A673 (cell line): ENCODE measurements at regions not wholly inside any gene's neighbourhood (a gene's known extent, or its start where the extent isn't known, plus 50 kb on each side); places are given as distances from the start of the nearest gene placed in this dataset.

Source experiments
- BruUV-seq: library from RNA; stranded (reverse); fragments of 400-500 nt; replicated peaks from 2 replicates; lab custom pipeline; 2021; lab: Mats Ljungman, UMichigan
- CTCF ChIA-PET: fragments of 300-600 bp; sonication (Branson Sonifier 250); formaldehyde crosslinking; loops from one replicate; lab custom pipeline; 2022; ENCODE audit warnings: antibody characterized with exemption; lab: Charles Lee
- POLR2A ChIA-PET: fragments of 300-600 bp; sonication (Branson Sonifier 250); formaldehyde crosslinking; loops from one replicate; lab custom pipeline; 2022; ENCODE audit warnings: antibody characterized with exemption; ENCODE audit not compliant: low non-redundant PET; lab: Charles Lee
- DNase-seq: peaks from one replicate; pipeline ENCODE4 v3.0.0-alpha.2; 2015; ENCODE audit warnings: low spot score
- H3K27ac ChIP-seq: fragments of 200-600 bp; sonication (generic); 2 replicates; pipeline ENCODE4 v1.5.1; 2016; ENCODE audit warnings: mixed run types, low read depth, mild to moderate bottlenecking, mixed read lengths, antibody characterized with exemption, low read length; ENCODE audit not compliant: poor library complexity, severe bottlenecking
- H3K27me3 ChIP-seq: fragments of 200-600 bp; sonication (generic); replicated peaks from 2 replicates; pipeline ENCODE4 v1.6.1; 2017; ENCODE audit warnings: mixed run types, low read depth, mild to moderate bottlenecking, mixed read lengths, antibody characterized with exemption, low read length; ENCODE audit not compliant: insufficient read depth, poor library complexity
- H3K36me3 ChIP-seq: fragments of 200-600 bp; sonication (generic); 2 replicates; pipeline ENCODE4 v1.6.1; 2016; ENCODE audit warnings: mixed run types, mild to moderate bottlenecking, mixed read lengths, antibody characterized with exemption, low read length; ENCODE audit not compliant: insufficient read depth, poor library complexity, severe bottlenecking
- H3K4me1 ChIP-seq: fragments of 200-600 bp; sonication (generic); 2 replicates; pipeline ENCODE4 v1.6.1; 2017; ENCODE audit warnings: mixed run types, mild to moderate bottlenecking, mixed read lengths, antibody characterized with exemption, low read length; ENCODE audit not compliant: insufficient read depth, poor library complexity, severe bottlenecking
- H3K4me3 ChIP-seq: fragments of 200-600 bp; sonication (generic); 2 replicates; pipeline ENCODE4 v1.5.1; 2016; ENCODE audit warnings: low read depth, mixed run types, mild to moderate bottlenecking, mixed read lengths, low read length; ENCODE audit not compliant: poor library complexity, severe bottlenecking
- H3K9me3 ChIP-seq: fragments of 200-600 bp; sonication (generic); 2 replicates; pipeline ENCODE4 v1.6.1; 2016; ENCODE audit warnings: mixed run types, low read depth, mild to moderate bottlenecking, mixed read lengths, antibody characterized with exemption, low read length; ENCODE audit not compliant: poor library complexity, severe bottlenecking
- EZH2 ChIP-seq: fragments of 200-600 bp; sonication (generic); IDR thresholded peaks from 2 replicates; pipeline ENCODE4 v1.6.1; 2017; ENCODE audit warnings: borderline replicate concordance, low read depth, mild to moderate bottlenecking, mixed read lengths, antibody characterized with exemption, low read length; ENCODE audit not compliant: poor library complexity, severe bottlenecking
- intact Hi-C: fragments of 100-400 bp; cut with micrococcal nuclease; formaldehyde crosslinking; loops from one replicate; pipeline ENCODE4 v1.10.0; 2022; ENCODE audit not compliant: unreplicated experiment
- TF ChIP-seq, protein P1 (sequence below): fragments of 300-800, 200-600 bp; sonication (generic); conservative IDR thresholded peaks from 2 replicates; pipeline ENCODE4 v1.5.1; 2017; ENCODE audit warnings: low read depth, mild to moderate bottlenecking, antibody characterized with exemption, low read length, moderate library complexity, mixed read lengths

DNA sequence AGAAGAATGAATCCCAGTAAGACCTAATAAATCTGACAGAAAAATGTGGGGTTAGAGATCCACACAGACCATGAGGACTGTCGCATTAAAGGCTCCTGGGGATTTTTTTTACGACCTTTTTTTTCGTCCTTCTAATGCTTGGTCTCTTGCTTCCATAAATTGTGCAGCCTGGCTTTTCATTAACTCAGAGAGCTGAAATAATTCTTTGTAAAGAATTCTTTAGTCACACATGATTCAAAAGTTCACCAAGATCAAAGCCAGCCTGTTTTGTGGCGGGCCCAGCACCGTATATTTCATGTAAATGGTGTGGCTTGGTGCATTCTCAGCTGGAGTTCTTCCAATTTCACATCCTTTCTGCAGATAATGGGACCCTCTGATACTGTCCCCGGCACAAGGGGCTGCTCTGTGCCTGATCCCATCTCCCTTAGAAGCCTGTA, 206.6 kb upstream of the BMPER start:
- TF ChIP-seq, protein P1, sequence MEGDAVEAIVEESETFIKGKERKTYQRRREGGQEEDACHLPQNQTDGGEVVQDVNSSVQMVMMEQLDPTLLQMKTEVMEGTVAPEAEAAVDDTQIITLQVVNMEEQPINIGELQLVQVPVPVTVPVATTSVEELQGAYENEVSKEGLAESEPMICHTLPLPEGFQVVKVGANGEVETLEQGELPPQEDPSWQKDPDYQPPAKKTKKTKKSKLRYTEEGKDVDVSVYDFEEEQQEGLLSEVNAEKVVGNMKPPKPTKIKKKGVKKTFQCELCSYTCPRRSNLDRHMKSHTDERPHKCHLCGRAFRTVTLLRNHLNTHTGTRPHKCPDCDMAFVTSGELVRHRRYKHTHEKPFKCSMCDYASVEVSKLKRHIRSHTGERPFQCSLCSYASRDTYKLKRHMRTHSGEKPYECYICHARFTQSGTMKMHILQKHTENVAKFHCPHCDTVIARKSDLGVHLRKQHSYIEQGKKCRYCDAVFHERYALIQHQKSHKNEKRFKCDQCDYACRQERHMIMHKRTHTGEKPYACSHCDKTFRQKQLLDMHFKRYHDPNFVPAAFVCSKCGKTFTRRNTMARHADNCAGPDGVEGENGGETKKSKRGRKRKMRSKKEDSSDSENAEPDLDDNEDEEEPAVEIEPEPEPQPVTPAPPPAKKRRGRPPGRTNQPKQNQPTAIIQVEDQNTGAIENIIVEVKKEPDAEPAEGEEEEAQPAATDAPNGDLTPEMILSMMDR: no peak
- no peak for TF ChIP-seq EZH2
- intact Hi-C loops: no loop called here
- Histone ChIP-seq H3K4me1 (no peaks in the 10 kb centered on the region), H3K9me3 (peaks cover 17% of the 10 kb centered on the region), H3K36me3 (no peaks in the 10 kb centered on the region), H3K4me3 (no peak overlapping the region), H3K27me3 (no peaks in the 10 kb centered on the region), H3K27ac (no peak overlapping the region)
- no TSS peak for BruUV-seq
- CTCF ChIA-PET: no interaction called here
- DNase-seq: no peak
- POLR2A ChIA-PET: no interaction called here

DNA sequence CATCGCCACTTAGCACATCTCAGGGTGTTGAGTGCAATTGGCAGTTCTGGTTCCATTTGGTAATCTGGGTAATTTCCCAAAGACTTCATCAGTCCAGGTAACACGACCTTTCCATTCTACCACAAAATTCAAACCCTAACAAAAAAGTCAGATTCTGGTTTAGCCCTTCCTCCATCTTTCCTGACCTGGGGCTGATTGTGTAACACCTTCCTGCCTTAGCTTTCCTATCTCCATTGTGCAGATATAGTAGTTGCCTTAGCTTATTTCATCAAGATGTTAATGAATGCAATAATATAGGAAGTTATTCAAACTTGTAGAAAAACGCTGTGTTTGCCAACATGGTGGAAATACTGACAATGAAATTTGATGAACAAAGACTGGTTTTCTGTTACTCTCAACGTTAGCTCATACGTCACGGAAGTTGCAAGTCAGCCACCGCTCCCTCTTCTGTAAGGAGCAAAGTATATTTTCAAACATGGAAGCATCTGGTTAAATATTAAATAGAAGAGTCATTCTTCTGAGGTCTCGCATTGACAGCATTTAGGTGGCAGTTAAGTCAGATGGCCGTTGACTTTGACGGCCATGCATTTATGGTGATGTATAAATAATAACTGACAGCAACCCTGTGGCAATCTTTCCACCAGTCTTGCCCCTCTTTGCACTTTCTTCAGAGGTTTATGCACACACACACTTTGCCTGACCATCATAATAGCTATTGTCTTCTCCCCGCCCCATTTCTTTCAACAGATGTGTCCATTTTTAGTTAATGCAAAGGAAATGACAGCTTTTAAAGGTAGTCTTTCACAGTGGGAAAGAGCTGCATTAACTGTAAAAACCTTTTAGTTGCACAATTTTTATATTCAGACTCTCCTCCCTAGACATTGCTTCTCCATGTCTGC, 205.1 kb upstream of the BMPER start:
- DNase-seq: no peak
- CTCF ChIA-PET: no interaction called here
- POLR2A ChIA-PET: no interaction called here
- Histone ChIP-seq H3K36me3 (no peaks in the 10 kb centered on the region), H3K27ac (no peak overlapping the region), H3K4me3 (no peak overlapping the region), H3K9me3 (peaks cover 17% of the 10 kb centered on the region), H3K4me1 (no peaks in the 10 kb centered on the region), H3K27me3 (no peaks in the 10 kb centered on the region)
- BruUV-seq: no TSS peak
- intact Hi-C loops: no loop called here
- no peak for TF ChIP-seq EZH2
- TF ChIP-seq, protein P1: no peak

DNA sequence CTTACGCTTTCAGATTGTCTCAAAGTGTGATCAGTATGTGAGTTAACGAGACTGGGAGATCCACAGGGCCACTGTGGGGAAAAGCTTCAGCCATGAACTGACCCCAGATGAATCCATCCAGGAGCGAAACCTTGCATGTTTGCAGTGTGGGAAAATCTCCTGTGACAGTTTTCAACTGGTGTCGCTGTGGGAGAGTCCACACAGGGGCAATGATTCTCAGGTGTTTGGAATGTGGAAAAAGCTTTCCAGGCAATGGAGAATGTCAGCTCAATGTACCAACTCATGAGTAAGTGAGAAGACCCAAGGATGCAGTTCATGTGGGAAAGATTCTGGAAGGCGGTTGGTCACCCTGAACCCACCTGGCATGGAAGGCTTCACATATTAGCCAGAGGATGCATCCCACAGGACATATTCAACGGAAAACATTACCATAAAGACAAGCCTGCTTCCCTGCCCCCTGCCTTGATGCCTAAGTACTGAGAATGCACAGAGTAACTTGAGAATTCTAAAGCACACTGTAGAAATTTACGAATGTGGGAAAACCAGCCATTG, 204.1 kb upstream of the BMPER start:
- POLR2A ChIA-PET: no interaction called here
- H3K27me3 ChIP-seq: no peaks in the 10 kb centered on the region
- no peak overlapping the region for H3K27ac ChIP-seq
- CTCF ChIA-PET: no interaction called here
- H3K4me1 ChIP-seq: no peaks in the 10 kb centered on the region
- no peak for TF ChIP-seq EZH2
- TF ChIP-seq, protein P1: no peak
- no peak for DNase-seq
- H3K36me3 ChIP-seq: no peaks in the 10 kb centered on the region
- no TSS peak for BruUV-seq
- intact Hi-C loops: no loop called here
- H3K9me3 ChIP-seq: peaks cover 17% of the 10 kb centered on the region
- no peak overlapping the region for H3K4me3 ChIP-seq
